ENCODE measurements at regions not wholly inside any gene's neighbourhood (a gene's known extent, or its start where the extent isn't known, plus 50 kb on each side); places are given as distances from the start of the nearest gene placed in this dataset.
"Not testable (repeated sequence)": the region's sequence is repeated elsewhere in the genome, so short reads cannot be mapped to it uniquely, and the experiment has no call there.

DNA sequence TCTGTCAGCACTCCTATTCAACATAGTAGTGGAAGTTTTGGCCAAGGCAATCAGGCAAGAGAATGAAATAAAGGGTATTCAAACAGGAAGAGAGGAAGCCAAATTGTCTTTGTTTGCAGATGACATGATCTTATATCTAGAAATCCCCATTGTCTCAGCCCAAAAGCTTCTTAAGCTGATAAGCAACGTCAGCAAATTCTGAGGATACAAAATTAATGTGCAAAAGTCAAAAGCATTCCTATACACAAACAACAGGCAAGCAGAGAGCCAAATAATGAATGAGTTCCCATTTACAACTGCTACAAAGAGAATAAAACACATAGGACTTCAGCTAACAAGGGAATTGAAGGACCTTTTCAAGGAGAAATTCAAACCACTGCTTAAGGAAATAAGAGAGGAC, 280.4 kb upstream of the LUZP2 start:
- CTCF ChIA-PET, result no interaction called here
- Histone ChIP-seq H3K4me3 (ENCODE audit: low read depth, low read length) (no peak overlapping the region), H3K27me3 (ENCODE audit: control insufficient read depth, insufficient read depth, low read length) (no peaks in the 10 kb centered on the region), H3K36me3 (ENCODE audit: control insufficient read depth, insufficient read depth, low read length) (no peaks in the 10 kb centered on the region)
- DNase-seq (ENCODE audit: low read depth), result no peak
- POLR2A ChIA-PET, result no interaction called here
- TF ChIP-seq, protein P1, sequence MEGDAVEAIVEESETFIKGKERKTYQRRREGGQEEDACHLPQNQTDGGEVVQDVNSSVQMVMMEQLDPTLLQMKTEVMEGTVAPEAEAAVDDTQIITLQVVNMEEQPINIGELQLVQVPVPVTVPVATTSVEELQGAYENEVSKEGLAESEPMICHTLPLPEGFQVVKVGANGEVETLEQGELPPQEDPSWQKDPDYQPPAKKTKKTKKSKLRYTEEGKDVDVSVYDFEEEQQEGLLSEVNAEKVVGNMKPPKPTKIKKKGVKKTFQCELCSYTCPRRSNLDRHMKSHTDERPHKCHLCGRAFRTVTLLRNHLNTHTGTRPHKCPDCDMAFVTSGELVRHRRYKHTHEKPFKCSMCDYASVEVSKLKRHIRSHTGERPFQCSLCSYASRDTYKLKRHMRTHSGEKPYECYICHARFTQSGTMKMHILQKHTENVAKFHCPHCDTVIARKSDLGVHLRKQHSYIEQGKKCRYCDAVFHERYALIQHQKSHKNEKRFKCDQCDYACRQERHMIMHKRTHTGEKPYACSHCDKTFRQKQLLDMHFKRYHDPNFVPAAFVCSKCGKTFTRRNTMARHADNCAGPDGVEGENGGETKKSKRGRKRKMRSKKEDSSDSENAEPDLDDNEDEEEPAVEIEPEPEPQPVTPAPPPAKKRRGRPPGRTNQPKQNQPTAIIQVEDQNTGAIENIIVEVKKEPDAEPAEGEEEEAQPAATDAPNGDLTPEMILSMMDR (IDR thresholded peaks at IDR 0.05; ENCODE audit: insufficient read depth, low read depth, low read length), result no peak

DNA sequence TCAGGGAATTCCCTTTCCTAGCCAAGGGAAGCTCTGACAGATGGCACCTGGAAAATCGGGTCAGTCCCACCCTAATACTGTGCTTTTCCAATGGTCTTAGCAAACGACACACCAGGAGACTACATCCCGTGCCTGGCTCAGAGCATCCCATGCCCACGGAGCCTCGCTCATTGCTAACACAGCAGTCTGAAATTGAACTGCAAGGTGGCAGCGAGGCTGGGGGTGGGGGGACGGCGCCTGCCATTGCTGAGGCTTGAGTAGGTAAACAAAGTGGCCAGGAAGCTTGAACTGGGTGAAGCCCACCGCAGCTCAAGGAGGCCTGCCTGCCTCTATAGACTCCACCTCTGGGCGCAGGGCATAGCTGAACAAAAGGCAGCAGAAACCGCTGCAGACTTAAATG, 279.5 kb upstream of the LUZP2 start:
- DNase-seq (ENCODE audit: low read depth); H3K27me3 ChIP-seq (ENCODE audit: control insufficient read depth, insufficient read depth, low read length); POLR2A ChIA-PET; H3K36me3 ChIP-seq (ENCODE audit: control insufficient read depth, insufficient read depth, low read length); CTCF ChIA-PET; H3K4me3 ChIP-seq (ENCODE audit: low read depth, low read length): not testable (repeated sequence)

DNA sequence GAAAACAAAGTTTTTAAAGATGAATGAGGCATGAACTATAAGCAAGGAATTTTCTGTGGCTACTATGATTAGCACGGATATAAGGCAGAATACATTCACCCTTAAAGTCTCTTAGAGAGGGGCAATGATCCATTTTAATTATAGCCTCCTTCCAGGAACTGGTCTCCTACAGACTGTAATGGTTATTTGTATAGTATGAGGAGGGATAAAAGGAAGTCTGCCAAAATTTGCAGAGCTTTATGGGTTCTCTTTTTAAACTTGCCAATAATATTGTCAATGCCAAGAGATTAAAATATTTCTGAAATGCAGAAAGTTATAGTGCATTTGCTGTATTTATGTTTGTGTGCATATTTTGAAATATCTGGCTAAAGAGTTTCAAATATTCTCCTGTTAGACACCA, 271.4 kb upstream of the LUZP2 start:
- CTCF ChIA-PET, result interaction anchor here (0.6 to 1.4 kb wide), 2 partner anchors 9 to 770 kb away, joined by 3 to 5 read pairs; no protein-coding TSS in a partner anchor

DNA sequence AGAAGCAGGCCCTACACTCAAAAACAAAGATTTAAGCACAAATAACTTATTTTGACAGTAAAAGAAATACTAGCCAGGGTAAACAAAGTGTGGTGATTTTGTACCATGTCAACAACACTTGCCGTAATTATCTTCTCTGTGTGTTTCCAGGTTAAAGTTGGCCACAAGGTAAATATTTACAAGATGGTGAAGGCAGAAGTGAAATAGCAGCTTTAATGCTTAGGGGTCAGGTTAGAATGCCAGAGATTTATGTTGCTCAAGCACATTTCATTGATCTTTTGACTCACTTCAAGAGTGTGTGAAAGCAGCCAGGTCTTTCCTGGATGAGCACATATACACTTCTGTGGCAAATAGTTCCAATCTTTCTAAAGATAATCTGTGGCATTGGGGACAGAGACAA, 270.2 kb upstream of the LUZP2 start:
- POLR2A ChIA-PET, result no interaction called here
- TF ChIP-seq, protein P1 (IDR thresholded peaks at IDR 0.05; ENCODE audit: insufficient read depth, low read depth, low read length), result no peak
- no peak overlapping the region for H3K4me3 ChIP-seq (ENCODE audit: low read depth, low read length)
- no peaks in the 10 kb centered on the region for H3K27me3 ChIP-seq (ENCODE audit: control insufficient read depth, insufficient read depth, low read length)
- DNase-seq (ENCODE audit: low read depth), result no peak
- no peaks in the 10 kb centered on the region for H3K36me3 ChIP-seq (ENCODE audit: control insufficient read depth, insufficient read depth, low read length)
- CTCF ChIA-PET, result no interaction called here

More for the DNA sequence above, 271.4 kb upstream of the LUZP2 start:
- TF ChIP-seq, protein P1 (IDR thresholded peaks at IDR 0.05; ENCODE audit: insufficient read depth, low read depth, low read length), result no peak
- no peaks in the 10 kb centered on the region for H3K36me3 ChIP-seq (ENCODE audit: control insufficient read depth, insufficient read depth, low read length)
- no peak overlapping the region for H3K4me3 ChIP-seq (ENCODE audit: low read depth, low read length)
- POLR2A ChIA-PET, result no interaction called here
- DNase-seq (ENCODE audit: low read depth), result no peak
- H3K27me3 ChIP-seq (ENCODE audit: control insufficient read depth, insufficient read depth, low read length), result no peaks in the 10 kb centered on the region

DNA sequence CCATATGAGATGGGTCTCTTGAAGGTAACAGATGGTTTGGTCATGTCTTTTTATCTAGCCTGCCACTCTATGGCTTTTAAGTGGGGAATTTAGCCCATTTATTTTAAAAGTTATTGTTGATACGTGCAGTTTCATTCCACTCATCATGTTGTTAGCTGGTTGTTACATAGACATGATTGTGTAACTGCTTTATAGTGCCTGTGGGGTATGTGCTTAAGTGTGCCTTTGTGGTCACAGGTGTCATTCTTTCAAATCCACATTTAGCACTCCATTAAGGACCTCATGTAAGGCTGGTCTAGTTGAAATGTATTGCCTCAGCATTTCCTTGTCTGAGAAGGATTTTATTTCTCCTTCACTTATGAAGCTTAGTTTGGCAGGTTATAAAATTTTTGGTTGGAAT, 263.8 kb upstream of the LUZP2 start:
- no peak for DNase-seq (ENCODE audit: low read depth)
- Histone ChIP-seq H3K27me3 (ENCODE audit: control insufficient read depth, insufficient read depth, low read length) (no peaks in the 10 kb centered on the region), H3K36me3 (ENCODE audit: control insufficient read depth, insufficient read depth, low read length) (no peaks in the 10 kb centered on the region), H3K4me3 (ENCODE audit: low read depth, low read length) (no peak overlapping the region)
- TF ChIP-seq, protein P1 (IDR thresholded peaks at IDR 0.05; ENCODE audit: insufficient read depth, low read depth, low read length), result no peak
- CTCF ChIA-PET, result no interaction called here
- POLR2A ChIA-PET, result no interaction called here

DNA sequence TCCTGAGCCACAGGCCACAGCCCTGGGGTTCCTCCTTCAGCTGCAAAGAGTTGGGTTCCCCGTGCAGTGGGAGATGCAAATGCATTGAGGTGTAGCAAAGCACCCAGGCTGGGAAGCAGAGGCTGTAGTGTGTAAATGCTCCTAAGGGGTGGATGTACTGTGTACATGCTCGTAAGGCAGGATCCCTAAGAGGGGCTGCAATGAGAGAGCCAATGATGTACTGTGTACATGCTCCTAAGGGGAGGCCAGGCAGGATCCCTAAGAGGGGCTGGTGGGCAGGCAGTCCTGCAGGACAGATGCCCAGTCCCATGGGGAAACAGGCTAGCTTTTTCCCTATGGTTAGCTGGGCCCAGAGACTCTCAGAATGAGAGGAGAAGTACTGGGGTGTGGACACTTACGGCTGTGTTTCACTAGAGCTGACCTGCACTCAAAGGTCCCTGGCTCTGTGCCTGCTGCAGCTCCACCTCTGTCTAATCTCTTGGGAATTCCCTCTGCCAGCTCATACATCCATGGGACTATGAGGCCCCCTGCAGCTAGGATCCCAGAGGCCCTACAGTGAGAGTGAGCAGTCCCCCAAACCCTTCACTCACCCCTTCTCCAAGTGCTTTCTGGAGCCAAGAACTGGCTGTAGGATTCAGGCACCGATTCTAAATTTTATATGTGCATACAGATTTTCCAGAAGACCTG, 261.9 kb upstream of the LUZP2 start:
- Histone ChIP-seq H3K27me3 (ENCODE audit: control insufficient read depth, insufficient read depth, low read length) (no peaks in the 10 kb centered on the region), H3K36me3 (ENCODE audit: control insufficient read depth, insufficient read depth, low read length) (no peaks in the 10 kb centered on the region), H3K4me3 (ENCODE audit: low read depth, low read length) (no peak overlapping the region)
- TF ChIP-seq, protein P1 (IDR thresholded peaks at IDR 0.05; ENCODE audit: insufficient read depth, low read depth, low read length), result no peak
- no peak for DNase-seq (ENCODE audit: low read depth)
- POLR2A ChIA-PET, result no interaction called here
- CTCF ChIA-PET, result interaction anchor here (1.4 kb wide), 1 partner anchor 10 kb away, joined by 3 read pairs; no protein-coding TSS in a partner anchor
